Peyer's patch (tissue), 4 donors: ENCODE measurements at regions not wholly inside any gene's neighbourhood (a gene's known extent, or its start where the extent isn't known, plus 50 kb on each side); places are given as distances from the start of the nearest gene placed in this dataset.

ENCODE experiments used
- POLR2A ChIP-seq, 2 donors: fragments of 450-650 bp; IDR thresholded peaks; one replicate each; pipeline ENCODE4 v1.5.1; 2017; ENCODE audit warnings: antibody characterized with exemption in 2 of 2, mild to moderate bottlenecking in 2 of 2, moderate library complexity in 2 of 2
- TF ChIP-seq, protein P1 (sequence below), 6 experiments: fragments of 450-650 bp in 4 of 6; fragments of 200-600 bp in 2 of 6; sonication (generic) in 1 of 6; IDR thresholded peaks; one replicate each; pipeline ENCODE4 v1.5.1; 2017 to 2019; ENCODE audit warnings: antibody characterized with exemption in 6 of 6, mild to moderate bottlenecking in 3 of 6, moderate library complexity in 1 of 6

DNA sequence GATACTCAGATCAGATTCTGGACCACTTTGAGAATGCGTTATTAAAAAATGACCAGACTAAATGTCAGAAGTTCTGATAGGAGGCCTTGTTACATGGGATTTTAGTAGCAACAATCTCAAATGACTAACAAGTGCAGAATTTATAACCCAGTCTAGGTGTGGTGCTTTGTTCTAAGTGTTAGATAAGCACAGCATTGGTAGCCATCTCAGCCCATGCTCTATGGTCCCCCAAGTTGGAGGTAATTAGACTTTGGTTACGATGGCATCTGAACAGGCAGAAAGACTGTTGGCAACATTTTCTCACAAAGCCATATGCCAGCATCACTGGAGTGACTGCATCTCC is 140.4 kb upstream of the RPS23 start:
- TF ChIP-seq POLR2A (IDR thresholded peaks at IDR 0.05), result no peak
- TF ChIP-seq, protein P1, sequence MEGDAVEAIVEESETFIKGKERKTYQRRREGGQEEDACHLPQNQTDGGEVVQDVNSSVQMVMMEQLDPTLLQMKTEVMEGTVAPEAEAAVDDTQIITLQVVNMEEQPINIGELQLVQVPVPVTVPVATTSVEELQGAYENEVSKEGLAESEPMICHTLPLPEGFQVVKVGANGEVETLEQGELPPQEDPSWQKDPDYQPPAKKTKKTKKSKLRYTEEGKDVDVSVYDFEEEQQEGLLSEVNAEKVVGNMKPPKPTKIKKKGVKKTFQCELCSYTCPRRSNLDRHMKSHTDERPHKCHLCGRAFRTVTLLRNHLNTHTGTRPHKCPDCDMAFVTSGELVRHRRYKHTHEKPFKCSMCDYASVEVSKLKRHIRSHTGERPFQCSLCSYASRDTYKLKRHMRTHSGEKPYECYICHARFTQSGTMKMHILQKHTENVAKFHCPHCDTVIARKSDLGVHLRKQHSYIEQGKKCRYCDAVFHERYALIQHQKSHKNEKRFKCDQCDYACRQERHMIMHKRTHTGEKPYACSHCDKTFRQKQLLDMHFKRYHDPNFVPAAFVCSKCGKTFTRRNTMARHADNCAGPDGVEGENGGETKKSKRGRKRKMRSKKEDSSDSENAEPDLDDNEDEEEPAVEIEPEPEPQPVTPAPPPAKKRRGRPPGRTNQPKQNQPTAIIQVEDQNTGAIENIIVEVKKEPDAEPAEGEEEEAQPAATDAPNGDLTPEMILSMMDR (IDR thresholded peaks at IDR 0.05), result no peak
